ENCODE measurements at regions not wholly inside any gene's neighbourhood (a gene's known extent, or its start where the extent isn't known, plus 50 kb on each side); places are given as distances from the start of the nearest gene placed in this dataset.

DNA sequence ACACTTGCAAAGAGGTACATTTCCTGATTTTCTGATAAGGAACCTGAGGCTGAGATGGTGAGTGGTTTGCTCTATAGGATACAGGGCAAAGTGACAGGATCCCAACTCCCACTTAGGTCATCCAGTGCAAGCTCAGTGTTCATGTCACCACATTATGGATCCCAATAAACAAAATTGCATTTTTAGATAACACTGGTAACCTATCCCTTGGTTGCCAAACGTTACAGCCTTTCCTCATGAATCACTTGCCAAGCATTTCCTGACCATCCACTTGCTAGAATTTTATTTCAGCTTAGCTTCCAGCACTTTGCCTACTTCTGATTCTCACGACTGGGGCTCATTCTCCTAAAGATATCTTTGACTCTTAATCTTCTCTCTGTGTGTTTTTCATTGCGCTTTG lies 131.4 kb upstream of the ODAD2 start:
- no peak overlapping the region for H2AFZ ChIP-seq (ENCODE audit: low read length)
- H3K9me2 ChIP-seq (ENCODE audit: low read depth, low read length): no peaks in the 10 kb centered on the region
- no peak for TF ChIP-seq EZH2 (IDR thresholded peaks at IDR 0.05; ENCODE audit: borderline replicate concordance, low read length)
- TF ChIP-seq, protein P1, sequence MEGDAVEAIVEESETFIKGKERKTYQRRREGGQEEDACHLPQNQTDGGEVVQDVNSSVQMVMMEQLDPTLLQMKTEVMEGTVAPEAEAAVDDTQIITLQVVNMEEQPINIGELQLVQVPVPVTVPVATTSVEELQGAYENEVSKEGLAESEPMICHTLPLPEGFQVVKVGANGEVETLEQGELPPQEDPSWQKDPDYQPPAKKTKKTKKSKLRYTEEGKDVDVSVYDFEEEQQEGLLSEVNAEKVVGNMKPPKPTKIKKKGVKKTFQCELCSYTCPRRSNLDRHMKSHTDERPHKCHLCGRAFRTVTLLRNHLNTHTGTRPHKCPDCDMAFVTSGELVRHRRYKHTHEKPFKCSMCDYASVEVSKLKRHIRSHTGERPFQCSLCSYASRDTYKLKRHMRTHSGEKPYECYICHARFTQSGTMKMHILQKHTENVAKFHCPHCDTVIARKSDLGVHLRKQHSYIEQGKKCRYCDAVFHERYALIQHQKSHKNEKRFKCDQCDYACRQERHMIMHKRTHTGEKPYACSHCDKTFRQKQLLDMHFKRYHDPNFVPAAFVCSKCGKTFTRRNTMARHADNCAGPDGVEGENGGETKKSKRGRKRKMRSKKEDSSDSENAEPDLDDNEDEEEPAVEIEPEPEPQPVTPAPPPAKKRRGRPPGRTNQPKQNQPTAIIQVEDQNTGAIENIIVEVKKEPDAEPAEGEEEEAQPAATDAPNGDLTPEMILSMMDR (IDR thresholded peaks at IDR 0.05; ENCODE audit: low read length): no peak
- no peak overlapping the region for H3K27ac ChIP-seq (ENCODE audit: low read depth, low read length, poor library complexity, severe bottlenecking)
- no peaks in the 10 kb centered on the region for H3K27me3 ChIP-seq (ENCODE audit: insufficient read depth, low read length)
- H3K4me2 ChIP-seq (ENCODE audit: low read length): no peak overlapping the region
- H3K4me1 ChIP-seq (ENCODE audit: insufficient read depth, low read length, severe bottlenecking): no peaks in the 10 kb centered on the region
- no peaks in the 10 kb centered on the region for H3K36me3 ChIP-seq (ENCODE audit: insufficient read depth, low read length)
- H3K79me2 ChIP-seq (ENCODE audit: insufficient read depth, low read length): no peaks in the 10 kb centered on the region
- H3F3A ChIP-seq (ENCODE audit: insufficient read depth, low read length): no peaks in the 10 kb centered on the region
- no peaks in the 10 kb centered on the region for H4K20me1 ChIP-seq (ENCODE audit: insufficient read depth, low read length)
- H3K9ac ChIP-seq (ENCODE audit: low read length): no peak overlapping the region
- no peaks in the 10 kb centered on the region for H3K9me3 ChIP-seq (ENCODE audit: low read length)
- no peak overlapping the region for H3K4me3 ChIP-seq (ENCODE audit: low read depth, low read length, poor library complexity, severe bottlenecking)

DNA sequence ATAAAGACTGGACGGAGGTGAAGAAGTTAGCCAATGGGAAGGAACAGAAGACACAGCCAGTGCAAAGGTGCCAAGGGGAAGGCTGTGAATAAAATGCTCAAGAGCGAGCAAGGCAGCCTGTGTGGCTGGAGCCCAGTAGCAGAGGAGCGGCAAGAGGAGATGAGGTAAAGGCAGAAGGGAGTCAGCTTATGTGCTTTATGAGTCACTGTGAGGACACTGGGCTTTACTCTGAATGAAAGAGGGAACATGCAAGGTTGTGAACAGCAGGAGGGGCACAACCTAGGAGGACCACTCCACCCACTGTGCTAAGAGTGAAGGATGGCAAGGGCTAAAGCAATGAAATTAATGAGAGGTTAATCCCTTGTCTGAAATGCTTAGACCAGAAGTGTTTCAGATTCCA lies 129.0 kb upstream of the ODAD2 start:
- no peak overlapping the region for H3K9ac ChIP-seq (ENCODE audit: low read length)
- H3F3A ChIP-seq (ENCODE audit: insufficient read depth, low read length): no peaks in the 10 kb centered on the region
- no peaks in the 10 kb centered on the region for H3K9me3 ChIP-seq (ENCODE audit: low read length)
- H3K79me2 ChIP-seq (ENCODE audit: insufficient read depth, low read length): no peaks in the 10 kb centered on the region
- no peak overlapping the region for H3K4me2 ChIP-seq (ENCODE audit: low read length)
- H3K27me3 ChIP-seq (ENCODE audit: insufficient read depth, low read length): no peaks in the 10 kb centered on the region
- H3K27ac ChIP-seq (ENCODE audit: low read depth, low read length, poor library complexity, severe bottlenecking): no peak overlapping the region
- H4K20me1 ChIP-seq (ENCODE audit: insufficient read depth, low read length): no peaks in the 10 kb centered on the region
- H2AFZ ChIP-seq (ENCODE audit: low read length): no peak overlapping the region
- no peaks in the 10 kb centered on the region for H3K9me2 ChIP-seq (ENCODE audit: low read depth, low read length)
- H3K4me1 ChIP-seq (ENCODE audit: insufficient read depth, low read length, severe bottlenecking): no peaks in the 10 kb centered on the region
- H3K36me3 ChIP-seq (ENCODE audit: insufficient read depth, low read length): no peaks in the 10 kb centered on the region
- TF ChIP-seq, protein P1 (IDR thresholded peaks at IDR 0.05; ENCODE audit: low read length): no peak
- TF ChIP-seq EZH2 (IDR thresholded peaks at IDR 0.05; ENCODE audit: borderline replicate concordance, low read length): no peak
- no peak overlapping the region for H3K4me3 ChIP-seq (ENCODE audit: low read depth, low read length, poor library complexity, severe bottlenecking)

DNA sequence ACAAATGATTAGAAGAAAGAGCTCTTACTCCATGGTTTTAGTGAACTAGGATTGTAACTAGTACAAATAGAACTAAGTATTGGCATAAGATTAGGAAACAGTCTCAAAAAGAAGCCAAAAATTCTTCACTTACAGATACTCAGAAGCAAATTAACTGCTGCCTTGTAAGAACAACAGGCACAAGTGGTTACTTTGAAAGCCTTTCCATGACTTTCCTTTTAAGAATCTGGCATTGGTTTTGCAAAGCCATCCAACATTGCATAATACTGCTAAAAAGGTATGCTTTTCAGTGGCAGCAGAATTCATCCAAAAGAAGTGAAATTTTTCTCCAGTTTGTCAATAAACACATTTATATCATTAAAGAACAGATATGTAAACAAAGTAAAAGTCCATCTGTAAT lies 126.8 kb upstream of the ODAD2 start:
- H3K27ac ChIP-seq (ENCODE audit: low read depth, low read length, poor library complexity, severe bottlenecking): no peak overlapping the region
- no peaks in the 10 kb centered on the region for H3F3A ChIP-seq (ENCODE audit: insufficient read depth, low read length)
- TF ChIP-seq EZH2 (IDR thresholded peaks at IDR 0.05; ENCODE audit: borderline replicate concordance, low read length): no peak
- TF ChIP-seq, protein P1 (IDR thresholded peaks at IDR 0.05; ENCODE audit: low read length): no peak
- H3K4me2 ChIP-seq (ENCODE audit: low read length): no peak overlapping the region
- no peak overlapping the region for H3K4me3 ChIP-seq (ENCODE audit: low read depth, low read length, poor library complexity, severe bottlenecking)
- H4K20me1 ChIP-seq (ENCODE audit: insufficient read depth, low read length): no peaks in the 10 kb centered on the region
- H3K9me3 ChIP-seq (ENCODE audit: low read length): no peaks in the 10 kb centered on the region
- H3K9me2 ChIP-seq (ENCODE audit: low read depth, low read length): no peaks in the 10 kb centered on the region
- no peaks in the 10 kb centered on the region for H3K4me1 ChIP-seq (ENCODE audit: insufficient read depth, low read length, severe bottlenecking)
- no peaks in the 10 kb centered on the region for H3K36me3 ChIP-seq (ENCODE audit: insufficient read depth, low read length)
- H3K9ac ChIP-seq (ENCODE audit: low read length): no peak overlapping the region
- no peak overlapping the region for H2AFZ ChIP-seq (ENCODE audit: low read length)
- no peaks in the 10 kb centered on the region for H3K27me3 ChIP-seq (ENCODE audit: insufficient read depth, low read length)
- no peaks in the 10 kb centered on the region for H3K79me2 ChIP-seq (ENCODE audit: insufficient read depth, low read length)

Measured in OCI-LY1 (cell line).